ENCODE measurements at regions not wholly inside any gene's neighbourhood (a gene's known extent, or its start where the extent isn't known, plus 50 kb on each side); places are given as distances from the start of the nearest gene placed in this dataset.
A peak's percentile ranks its signal among the peaks of the same experiment; 100 is the strongest.
"Not testable (repeated sequence)": the region's sequence is repeated elsewhere in the genome, so short reads cannot be mapped to it uniquely, and the experiment has no call there.

GRCh38 chr9:105978826-105979225 is 284.5 kb downstream of the TMEM38B start:
- no peak for DNase-seq

DNA sequence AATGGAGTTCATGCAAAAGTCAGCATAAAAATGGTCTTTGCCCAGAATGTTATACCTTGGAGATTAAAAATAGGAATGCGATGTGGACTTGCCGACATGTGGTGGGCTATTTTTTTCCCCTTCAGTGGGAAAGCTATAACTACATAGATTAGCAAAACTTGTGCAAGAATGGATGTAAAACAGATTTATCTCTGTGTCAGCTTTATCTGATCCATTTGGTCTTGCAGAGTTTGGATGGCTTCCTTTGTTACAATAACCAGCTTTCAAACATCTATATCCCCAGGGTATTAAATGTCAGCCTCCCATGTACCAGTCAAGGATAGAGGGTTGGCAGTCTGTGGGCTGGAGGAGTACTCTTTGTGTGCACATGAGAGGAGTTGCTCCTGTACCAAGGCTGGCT is 284.9 kb downstream of the TMEM38B start:
- no peak for DNase-seq

DNA sequence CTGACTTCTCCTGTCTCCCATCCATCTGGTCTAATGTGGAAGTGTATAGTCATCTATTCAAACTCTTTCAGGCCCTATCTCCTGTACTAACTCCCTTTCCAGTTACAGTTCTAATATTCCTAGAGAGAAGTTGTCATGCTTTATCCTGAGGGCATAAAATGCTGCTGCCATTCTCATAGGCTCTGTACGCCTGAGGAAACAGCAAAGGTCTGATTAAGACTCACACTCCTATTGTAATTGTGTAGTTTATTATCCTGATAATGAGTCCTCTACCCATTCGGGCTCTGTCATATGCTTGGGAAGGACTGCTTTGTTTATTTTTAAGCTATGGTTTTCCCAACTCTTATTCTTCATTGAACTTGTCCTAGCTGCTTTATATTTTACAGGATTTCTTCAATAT is 290.4 kb downstream of the TMEM38B start:
- DNase-seq: no peak

DNA sequence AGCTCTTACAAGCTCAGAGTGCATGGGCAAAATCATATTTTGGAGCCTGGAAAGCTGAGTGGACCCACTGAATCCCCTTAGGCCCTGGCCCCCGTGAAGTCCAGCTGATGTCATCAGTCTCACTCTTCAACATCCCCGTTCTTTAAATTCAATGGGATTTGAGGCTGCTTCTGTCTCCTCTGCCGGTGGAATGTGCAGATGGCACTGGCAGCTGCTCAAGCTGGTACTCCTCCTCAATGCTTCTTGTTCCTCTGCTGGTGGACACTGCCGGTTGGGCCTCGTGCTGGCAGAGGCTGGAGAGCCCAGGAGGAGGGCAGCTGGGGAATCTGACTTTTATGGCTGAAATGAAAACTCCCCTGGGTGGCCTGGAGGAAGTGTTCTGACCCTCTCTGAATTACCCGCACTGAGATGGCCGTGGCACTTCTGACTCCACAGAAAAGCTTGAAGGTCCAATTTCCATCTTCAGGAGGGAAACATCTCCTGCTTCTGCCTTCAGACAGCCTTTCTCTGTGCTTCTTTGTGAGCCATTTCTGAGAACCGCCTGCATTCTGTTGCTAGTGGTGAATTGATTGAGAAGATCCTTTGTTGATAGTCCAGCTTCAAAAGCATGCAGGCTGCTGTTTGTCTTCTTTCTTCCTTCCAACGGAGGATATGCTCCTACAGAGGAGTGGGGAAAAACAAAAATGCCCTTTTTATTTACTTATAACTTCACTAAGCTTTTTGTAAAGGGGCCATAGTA is 298.9 kb downstream of the TMEM38B start:
- no peak for DNase-seq

- no peak for DNase-seq
Measured at GRCh38 chr9:105993921-105994715, 299.8 kb downstream of the TMEM38B start.

GRCh38 chr9:105994970-105995369 is 300.6 kb downstream of the TMEM38B start:
- no peak for DNase-seq

- no peak for DNase-seq
Measured at GRCh38 chr9:106017198-106017740, 322.9 kb downstream of the TMEM38B start.

DNA sequence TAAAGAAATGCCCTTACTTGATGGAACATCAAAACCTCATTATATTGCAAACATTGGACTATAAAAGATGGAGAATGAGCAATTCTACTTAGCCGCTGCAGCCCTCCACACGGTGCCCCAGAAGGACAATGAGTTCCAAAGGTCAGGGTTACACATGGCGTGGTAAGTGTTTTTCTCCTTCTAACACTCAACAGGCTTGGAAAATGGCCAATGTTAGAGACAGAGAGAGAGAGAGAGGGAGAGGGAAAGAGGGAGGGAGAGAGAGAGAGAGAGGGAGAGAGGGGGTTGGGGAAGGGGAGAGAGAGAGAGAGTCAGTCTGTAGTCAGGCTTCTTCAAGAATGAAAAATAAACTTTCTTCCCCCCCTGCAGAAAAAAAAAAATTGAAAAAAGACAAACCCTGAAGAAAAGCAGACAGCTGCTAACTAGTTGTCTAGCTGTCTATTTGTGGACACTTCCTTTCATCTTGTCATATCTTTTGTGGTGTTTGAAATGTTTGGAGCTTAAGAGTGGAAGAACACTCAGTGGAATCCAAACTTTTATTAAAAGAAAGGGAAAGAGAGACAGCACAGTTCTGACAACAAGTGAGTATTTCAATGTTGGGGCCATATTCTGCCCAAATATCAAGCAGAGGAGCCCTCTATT is 324.8 kb downstream of the TMEM38B start:
- no peak for DNase-seq

DNA sequence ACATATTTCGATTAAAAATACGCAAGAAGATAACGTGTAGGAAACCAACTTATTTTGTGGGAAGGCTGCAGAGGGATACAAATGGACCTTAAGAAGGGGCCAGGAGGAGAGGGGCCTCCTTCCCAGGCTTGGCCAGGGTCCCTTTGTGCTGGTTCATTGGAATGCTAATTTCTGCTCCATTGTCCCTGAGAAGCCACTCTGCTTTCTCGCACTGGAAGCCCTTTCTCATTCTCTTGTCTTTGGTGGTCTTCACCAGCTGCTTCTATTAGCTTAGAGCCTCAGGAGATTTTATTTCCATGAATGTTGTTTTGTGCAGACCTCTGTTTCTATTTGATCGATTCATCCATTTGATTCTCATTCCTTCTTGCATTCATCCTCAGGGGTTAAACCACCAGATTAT is 325.4 kb downstream of the TMEM38B start:
- no peak for DNase-seq

DNA sequence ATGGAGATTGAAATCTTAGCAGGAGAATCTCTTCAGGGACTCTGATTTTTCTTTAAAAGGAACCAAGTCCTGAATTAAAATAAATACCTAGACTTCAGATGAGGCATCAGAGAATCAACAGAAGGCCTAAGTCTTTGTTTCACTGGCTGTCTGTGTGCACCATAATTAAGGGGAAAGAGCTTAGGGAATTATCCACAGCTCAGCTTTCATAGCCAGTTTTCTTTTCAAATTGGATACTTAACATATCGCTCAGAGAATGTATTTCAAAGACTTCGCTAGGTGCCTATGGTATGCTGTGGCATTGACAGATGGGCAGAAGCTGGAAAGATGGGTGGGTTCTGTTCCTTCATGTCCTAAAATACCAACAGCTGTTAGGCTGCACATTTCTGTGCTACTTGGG is 325.8 kb downstream of the TMEM38B start:
- DNase-seq: no peak

GRCh38 chr9:106023455-106023854 is 329.1 kb downstream of the TMEM38B start:
- DNase-seq: no peak

DNA sequence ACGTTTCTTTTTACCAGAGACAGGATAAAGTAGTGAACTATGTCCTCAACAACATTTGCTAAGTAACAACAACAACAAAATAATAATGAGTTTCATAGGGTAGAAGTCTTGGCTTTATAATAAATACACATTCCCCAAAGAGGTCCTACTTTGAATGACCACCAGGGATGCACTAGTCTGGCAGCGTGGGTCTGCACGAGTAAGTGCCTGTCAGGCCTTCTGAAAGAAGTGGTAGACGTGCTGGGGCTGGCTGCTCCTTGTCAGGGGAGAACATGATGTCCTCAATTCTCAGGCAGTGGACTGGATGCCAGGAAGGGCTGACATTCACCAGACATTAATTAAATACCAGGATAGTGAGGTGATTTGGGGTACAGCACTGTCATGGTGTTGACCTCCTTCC is 331.1 kb downstream of the TMEM38B start:
- no peak for DNase-seq

- not testable (repeated sequence) for DNase-seq
Measured at GRCh38 chr9:106030146-106030545, 335.8 kb downstream of the TMEM38B start.

DNA sequence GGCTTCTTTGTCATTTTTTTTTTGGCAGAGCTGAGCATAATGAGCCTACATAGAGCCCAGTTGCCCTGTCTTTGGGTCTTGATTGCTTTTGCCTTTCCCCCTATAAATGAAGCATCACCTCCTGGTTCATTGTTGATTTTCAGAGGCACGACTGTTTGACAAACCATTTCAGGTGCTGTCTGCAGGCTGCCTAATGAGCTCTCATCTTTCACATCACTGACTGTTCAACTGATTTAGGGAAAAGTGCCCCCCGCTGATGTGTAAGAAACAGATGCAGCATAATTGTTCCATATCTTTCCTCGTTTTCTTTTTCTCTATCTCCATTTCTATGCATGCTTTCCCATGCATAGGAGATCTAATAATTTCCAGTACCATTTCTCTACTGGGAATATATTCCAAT is 338.6 kb downstream of the TMEM38B start:
- peak; percentile 30 for DNase-seq

GRCh38 chr9:106035806-106036205 is 341.5 kb downstream of the TMEM38B start:
- no peak for DNase-seq

- no peak for DNase-seq
Measured at GRCh38 chr9:106038266-106039001, 344.1 kb downstream of the TMEM38B start.

DNA sequence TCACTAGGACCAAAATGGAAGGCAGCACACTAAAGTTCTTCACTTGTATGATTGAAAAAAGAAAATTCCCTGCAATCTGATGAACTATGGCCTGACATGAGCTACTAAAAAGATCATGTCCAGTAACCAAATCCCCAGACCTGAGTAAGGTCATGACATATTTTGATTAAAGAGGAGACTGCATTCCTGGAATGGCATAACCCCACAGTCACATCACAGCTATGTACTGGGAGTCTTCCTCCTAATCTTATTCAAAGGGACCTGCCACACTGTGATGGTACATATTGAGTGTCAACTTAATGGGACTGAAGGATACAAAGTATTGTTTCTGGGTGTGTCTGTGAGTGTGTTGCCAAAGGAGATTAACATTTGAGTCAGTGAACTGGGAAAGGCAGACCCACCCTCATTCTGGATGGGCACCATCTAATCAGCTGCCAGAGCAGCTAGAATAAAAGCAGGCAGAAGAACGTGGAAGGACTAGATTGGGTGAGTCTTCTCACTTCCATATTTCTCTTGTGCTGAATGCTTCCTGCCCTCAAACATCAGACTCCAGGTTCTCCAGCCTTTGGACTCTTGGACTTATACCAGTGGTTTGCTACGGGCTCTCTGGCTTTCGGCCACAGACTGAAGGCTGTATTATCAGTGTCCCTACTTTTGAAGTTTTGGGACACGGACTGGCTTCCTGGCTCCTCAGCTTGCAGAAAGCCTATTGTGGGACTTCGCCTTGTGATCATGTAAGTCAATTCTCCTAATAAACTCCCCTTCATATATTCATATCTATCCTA is 345.0 kb downstream of the TMEM38B start:
- no peak for DNase-seq

DNA sequence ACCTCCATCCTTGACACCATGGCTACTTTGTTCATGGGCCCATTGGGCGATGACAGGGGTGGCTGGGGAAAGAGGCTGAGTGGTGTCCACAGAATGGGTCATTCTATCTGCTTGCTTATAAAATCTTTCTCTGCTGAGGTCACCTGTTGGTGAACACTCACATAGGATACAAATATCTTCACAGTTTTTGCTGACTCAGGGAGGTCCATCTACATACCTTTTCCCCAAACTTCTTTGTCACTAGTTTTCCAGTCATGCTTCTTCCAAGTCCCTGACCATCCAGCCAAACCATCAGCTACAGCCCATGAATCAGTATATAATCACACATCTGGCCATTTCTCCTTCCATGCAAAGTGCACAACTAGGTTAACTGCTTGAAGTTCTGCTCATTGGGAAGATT is 347.6 kb downstream of the TMEM38B start:
- DNase-seq: not testable (repeated sequence)

DNA sequence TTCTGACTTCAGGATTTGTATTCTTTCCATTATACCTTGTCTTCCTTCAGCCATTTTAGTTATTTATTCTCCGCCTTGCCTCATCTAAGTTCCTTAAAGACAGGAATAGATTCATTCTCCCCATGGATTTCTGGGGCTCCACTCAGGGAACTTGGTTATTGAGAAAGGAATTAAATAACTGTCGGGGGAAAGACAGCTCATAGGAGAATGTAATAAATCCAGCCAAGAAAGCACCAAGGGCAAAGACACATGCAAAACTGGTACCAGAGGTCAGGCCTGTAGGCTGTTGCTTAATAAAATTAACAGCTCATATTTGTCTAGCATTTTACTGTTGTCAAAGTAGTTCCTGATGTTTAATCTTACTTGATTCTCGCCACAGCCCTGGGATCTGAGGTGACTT is 357.2 kb downstream of the TMEM38B start:
- DNase-seq: no peak

- DNase-seq: no peak
Measured at GRCh38 chr9:106052166-106052565, 357.8 kb downstream of the TMEM38B start.

DNA sequence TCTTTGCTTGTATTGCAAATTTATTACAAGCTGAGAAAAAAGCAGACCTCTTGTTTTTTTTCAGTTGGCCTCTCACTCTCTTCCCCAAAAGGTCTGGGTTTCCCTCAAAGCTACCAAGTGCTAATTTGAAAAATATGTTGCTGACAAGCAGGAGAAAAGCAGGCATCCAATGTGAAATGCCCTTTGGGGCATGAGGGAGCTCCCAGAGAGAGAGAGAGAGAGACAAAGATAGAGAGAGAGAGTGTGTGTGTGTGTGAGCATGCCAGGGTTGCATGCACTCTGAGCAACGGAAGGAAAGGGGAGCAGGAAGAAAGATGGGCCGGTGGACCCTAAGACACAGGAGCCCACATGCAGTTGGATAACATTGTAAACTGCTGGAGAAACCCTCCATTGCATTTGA is 358.4 kb downstream of the TMEM38B start:
- DNase-seq: no peak

GRCh38 chr9:106056328-106056727 is 362.0 kb downstream of the TMEM38B start:
- no peak for DNase-seq
